HG02763 (cell line): ENCODE measurements at regions not wholly inside any gene's neighbourhood (a gene's known extent, or its start where the extent isn't known, plus 50 kb on each side); places are given as distances from the start of the nearest gene placed in this dataset.
"Not testable (repeated sequence)": the region's sequence is repeated elsewhere in the genome, so short reads cannot be mapped to it uniquely, and the experiment has no call there.

ENCODE experiments used
- ATAC-seq: cut with Tn5 transposase; IDR thresholded peaks from one replicate; pipeline ENCODE4 v1.9.1; 2021; ENCODE audit warnings: mild to moderate bottlenecking, moderate library complexity; ENCODE audit not compliant: unreplicated experiment

DNA sequence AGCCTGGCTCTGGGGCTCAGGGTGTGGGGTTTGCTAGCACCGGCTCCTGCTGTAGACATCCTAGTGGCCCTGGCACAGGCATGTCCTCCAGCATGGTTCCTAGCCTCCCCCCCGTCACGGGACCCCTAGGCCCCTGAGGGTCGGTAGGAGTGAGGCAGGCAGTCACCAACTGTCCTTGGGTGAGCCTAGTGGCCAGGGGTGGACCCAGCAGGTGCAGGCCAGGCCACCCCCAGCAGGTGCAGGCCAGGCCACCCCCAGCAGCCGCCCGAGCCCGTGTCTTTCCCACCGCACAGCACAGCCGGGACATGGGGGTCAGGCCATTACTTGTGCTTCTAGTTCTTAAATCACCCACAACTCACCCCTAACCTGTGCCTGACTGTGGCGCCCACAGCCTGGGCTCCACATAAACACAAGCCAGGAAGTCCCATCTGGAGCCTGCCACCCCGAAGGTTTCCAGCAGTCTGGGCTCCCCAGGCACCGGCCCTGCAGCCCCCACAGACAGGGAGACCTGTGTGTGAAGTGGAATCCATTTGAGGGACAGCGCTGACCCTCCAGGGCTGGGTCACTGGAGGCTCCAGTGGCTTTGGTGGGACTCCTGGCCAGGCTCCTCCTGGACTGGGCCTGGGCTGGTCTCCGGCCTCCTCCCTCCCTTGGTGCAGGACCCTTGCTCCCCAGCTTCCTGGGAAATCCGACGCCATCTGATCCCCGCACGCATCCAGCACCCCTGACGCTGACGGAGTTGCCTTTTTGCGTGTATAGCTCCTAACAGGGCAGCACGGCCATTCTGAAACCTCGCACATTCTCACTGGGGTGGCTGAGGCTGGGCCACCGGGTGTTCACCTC lies 114.1 kb upstream of the LPCAT1 start:
- no peak for ATAC-seq

DNA sequence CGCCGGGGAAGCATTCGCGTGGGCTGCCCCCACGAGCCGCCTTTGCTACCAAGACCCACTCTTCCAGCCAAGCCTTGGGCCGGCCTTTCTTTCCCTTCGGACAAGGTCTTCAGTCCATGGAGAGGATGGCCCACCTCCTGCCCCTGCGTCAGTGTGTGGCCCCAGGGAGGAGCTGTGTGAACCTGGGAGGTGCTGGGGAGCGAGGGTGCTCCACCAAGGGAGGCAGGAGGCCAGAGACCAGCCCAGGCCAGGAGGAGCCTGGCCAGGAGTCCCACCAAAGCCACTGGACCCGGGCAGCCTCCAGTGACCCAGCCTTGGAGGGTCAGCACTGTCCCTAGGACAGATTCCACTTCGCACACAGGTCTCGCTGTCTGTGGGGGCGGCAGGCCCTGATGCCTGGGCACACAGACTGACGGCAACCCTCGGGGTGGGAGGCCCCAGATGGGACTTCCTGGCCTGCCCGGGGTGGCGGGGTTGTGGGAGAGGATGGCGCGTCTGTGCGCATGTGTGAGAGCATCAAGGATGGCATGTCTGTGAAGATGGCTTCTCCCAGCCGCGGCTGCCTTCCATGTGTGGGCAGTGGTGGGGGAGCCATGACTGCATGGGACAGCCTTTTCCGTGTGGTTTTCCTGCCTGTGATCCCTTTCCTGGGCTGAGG lies 113.3 kb upstream of the LPCAT1 start:
- no peak for ATAC-seq

DNA sequence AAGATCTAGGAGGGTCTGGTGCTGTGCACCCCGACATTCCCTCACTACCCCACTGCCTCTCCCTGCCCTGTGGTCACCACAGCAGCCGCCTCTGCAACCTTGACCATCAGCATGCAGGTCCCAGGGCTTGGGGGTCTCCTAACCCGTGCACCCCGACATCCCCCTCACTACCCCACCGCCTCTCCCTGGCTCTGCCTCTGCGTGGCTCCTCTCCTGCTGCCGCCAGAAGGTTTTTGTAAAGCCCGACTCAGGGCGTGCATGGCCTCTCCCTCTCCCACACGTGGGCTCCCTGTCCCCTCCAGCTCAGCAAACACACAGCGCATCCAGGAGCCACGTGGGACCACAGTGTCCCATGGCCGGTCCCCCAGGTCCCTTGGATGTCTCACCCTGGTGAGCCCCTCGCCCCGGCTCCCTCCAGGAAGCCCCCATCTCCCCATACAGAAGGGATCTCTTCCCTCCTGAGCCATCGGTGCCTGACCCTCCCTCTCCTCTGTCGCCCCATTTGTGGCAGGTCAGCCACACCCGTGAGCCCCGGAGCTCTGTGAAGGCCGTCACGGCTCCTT lies 112.5 kb upstream of the LPCAT1 start:
- ATAC-seq, result not testable (repeated sequence)

DNA sequence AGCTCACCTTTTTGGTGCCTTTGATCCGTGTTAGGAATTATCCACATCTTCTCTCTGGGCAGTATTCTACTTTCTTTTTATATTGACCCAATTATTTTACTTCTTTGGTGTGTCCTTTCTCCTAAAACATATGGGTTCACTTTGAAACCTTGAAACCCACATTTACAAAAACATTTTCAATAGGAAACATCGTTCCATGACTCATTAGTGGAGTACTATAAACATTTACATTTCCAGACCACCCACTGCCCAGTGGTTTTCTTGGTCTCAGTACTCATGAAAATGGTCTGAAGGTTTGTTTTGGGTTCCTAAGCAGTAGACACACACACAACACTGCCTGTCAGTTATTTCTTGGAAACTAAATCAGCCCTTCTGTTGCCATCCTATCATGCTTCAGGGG lies 111.7 kb upstream of the LPCAT1 start:
- ATAC-seq, result not testable (repeated sequence)

DNA sequence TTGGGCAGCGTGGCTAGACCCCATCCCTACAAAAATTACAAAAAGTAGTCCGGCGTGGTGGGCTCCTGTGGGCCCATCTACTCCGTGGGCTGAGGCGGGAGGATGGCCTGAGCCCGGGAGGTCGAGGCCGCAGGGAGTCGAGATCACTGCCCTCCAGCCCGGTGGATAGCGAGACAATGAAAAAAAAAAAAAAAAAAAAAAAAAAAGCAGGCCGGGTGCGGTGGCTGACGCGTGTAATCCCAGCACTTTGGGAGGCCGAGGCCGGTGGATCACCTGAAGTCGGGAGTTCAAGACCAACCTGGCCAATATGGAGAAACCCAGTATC lies 110.5 kb upstream of the LPCAT1 start:
- no peak for ATAC-seq

DNA sequence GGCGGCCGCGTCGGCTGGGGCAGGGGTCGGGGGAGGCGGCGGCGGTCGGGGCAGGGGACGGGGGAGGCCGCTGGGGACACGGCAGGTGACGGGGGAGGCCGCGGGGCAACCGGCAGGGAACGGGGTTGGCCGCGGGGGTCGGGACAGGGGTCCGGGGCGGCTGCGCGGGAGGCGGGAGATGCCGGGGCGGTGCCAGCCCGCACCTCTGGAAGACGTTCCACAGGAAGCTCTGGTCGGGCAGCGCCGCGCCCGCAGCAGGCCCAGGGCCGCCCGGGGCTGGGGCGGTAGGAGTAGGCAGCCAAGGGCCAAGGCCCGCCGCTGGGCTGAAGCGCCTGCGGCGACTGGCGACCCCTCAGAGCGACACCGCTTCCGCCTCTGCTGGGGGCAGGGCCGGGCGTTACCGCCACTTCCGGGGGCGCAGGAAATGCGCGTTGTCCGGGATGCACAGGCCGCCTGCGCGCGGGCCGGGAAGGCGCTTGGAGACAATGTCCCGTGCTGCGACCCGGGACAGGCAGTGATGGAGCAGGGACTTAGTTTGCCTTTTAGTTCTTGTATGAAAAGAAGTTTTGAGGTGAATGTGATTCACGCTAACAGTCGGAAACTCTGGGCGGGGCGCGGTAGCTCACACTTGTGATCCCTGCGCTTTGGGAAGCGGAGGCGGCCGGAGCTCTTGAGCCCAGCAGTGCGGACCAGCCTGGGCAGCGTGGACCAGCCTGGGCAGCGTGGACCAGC lies 110.0 kb upstream of the LPCAT1 start:
- peak; percentile 90 for ATAC-seq

DNA sequence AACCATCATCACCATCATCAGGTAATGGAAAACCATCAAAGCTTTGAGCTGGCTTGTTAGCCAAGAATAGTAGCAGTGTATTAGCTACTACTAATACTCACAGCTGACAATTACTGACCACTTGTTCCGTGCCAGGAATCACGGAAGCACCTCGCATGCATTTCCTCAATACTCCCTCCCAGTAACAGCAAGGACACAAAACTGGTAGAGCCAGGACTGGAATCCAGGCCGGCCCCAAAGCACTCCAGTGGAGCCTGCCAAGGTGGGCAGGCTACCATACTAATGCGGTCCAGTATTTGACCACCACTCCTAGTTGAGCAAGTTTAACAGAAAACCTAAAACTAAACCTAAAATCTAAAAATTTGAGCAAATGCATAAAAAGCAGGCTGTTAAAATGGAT lies 107.2 kb upstream of the LPCAT1 start:
- ATAC-seq, result not testable (repeated sequence)

DNA sequence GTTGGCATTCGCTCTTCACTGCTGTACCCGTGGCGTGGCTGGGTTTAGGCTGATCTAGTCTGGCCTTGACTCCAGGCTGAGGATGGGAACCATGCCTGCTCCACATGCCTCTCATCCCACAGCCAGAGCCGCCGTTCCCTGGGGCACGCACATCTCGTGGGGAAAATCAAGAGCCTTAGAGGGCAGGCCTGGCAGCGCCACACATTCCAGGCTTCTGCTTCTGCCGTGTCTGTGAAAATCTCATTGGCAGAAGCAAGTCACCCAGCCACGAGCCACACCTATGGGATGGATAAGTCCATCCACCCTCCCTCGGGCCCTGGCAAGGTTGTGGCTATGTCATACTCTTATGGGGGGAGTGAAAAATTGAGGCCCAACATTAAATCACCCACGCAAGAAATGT lies 102.6 kb upstream of the LPCAT1 start:
- ATAC-seq, result not testable (repeated sequence)

DNA sequence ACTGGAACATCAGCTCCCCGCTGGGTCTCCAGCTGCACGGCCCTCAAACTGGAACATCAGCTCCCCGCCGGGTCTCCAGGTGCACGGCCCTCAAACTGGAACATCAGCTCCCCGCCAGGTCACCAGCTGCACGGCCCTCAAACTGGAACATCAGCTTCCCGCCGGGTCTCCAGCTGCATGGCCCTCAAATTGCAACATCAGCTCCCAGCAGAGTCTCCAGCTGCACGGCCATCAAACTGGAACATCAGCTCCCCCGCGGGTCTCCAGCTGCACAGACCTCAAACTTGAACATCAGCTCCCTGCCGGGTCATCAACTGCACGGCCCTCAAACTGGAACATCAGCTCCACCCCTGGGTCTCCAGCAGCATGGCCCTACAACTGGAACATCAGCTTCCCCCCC lies 95.8 kb upstream of the LPCAT1 start:
- not testable (repeated sequence) for ATAC-seq

DNA sequence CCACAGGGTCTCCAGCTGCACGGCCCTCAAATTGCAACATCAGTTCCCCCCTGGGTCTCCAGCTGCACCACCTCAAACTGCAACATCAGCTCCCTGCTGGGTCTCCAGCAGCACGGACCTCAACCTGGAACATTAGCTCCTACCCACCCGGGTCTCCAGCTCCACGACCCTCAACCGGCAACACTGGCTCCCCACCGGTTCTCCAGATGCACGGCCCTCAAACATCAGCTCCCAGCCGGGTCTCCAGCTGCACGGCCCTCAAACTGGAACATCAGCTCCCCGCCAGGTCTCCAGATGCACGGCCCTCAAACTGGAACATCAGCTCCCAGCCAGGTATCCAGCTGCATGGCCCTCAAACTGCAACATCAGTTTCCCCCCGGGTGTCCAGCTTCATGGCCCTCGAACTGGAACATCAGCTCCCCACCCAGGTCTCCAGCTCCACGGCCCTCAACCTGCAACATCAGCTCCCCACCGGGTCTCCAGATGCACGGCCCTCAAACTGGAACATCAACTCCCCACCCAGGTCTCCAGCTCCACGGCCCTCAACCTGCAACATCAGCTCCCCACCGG lies 94.6 kb upstream of the LPCAT1 start:
- ATAC-seq, result not testable (repeated sequence)

DNA sequence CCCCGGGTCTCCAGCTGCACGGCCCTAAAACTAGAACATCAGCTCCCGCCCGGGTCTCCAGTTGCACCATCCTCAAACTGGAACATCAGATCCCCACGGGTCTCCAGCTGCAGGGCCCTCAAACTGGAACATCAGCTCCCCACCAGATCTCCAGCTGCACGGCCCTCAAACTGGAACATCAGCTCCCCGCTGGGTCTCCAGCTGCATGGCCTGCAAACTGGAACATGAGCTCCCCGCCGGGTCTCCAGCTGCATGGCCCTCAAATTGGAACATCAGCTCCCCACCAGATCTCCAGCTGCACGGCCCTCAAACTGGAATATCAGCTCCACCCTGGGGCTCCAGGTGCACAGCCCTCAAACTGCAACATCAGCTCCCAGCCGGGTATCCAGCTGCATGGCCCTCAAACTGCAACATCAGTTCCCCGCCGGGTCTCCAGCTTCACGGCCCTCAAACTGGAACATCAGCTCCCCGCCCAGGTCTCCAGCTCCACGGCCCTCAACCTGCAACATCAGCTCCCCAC lies 93.5 kb upstream of the LPCAT1 start:
- ATAC-seq, result not testable (repeated sequence)

DNA sequence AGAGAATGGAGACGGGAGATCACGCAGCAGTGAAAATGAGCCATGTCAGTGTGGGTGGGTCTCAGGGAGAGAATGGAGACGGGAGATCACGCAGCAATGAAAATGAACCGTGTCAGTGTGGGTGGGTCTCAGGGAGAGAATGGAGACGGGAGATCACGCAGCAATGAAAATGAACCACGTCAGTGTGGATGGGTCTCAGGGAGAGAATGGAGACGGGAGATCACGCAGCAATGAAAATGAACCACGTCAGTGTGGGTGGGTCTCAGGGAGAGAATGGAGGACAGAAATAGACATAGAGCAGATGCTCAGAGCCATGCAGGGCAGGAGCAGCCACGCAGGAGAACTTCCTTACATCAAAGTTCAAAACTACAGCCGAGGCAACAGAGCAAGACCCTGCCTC lies 89.8 kb upstream of the LPCAT1 start:
- not testable (repeated sequence) for ATAC-seq

DNA sequence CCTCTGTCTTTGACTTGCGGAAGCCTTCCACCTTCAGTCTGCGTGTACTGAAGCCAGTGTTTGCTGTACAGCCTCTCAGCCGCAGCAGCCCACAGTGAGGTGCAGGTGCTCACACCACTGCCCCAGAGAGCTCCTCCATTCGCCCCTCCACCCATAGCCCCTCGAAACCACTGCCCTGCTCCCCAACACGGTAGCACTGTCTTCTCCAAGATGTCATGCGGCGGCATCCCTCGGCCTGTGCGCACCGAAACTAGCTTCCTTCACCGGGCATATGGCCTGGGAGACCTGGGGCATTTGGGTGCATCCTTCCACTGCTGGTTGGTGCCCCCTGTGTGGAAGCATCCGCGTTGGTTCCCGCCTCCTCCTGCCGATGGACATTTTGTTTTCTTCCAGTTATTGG lies 86.8 kb upstream of the LPCAT1 start:
- ATAC-seq, result not testable (repeated sequence)

DNA sequence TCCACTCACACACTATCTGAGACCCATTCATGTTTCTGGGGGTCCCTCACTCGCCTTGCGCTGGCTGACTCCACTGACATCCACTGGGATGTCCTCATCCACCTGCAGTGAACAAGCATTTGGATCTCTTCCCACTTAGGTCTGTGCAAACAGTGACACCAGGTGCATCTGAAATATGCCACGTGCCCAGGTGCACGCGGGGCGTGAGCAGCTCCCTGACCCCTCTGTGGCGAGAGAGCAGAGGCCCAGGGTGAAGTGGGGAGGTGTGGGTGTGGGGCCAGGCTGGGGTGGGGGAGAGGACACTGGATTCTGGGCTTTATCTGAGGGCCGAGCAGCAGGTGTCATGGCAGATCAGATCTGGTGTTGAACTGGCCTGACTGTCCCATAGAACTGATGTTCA lies 85.4 kb upstream of the LPCAT1 start:
- ATAC-seq, result not testable (repeated sequence)

DNA sequence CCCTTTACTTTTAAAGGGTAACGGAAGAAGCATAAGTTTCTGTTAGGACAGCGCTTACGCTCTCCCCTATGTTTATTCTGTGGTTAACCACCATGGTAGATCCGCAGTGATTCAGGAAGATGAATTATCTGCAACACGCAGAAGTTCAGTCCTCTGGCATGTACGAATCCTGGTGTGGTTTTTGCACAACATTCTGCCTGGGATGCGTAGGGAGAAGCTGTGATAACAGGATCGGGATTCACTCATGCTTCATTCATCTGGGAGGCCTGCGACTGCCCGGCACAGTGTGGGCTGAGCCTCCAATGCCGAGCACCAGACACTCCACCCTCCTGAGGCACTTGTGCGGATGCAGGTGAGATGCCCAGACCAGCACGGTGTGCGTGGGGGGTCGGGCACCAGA lies 84.6 kb upstream of the LPCAT1 start:
- not testable (repeated sequence) for ATAC-seq

DNA sequence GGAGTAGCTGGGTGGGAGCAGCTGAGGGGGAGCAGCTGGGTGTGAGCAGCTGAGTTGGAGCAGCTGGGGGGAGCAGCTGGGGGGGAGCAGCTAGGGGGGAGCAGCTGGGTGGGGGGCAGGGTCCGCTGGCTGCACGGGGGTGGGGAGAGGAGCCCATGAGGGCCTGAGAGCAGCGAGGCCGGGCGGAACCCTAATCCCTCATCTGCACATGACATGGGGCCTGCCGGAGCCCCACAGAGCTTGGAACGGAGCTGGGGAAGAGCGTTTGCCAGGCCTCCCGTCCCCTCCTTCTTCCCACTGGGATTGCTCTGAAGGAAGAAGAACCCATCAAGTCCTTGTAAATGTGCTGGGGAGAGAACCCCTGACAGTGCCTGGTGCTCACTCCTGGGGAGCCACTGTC lies 83.2 kb upstream of the LPCAT1 start:
- not testable (repeated sequence) for ATAC-seq

DNA sequence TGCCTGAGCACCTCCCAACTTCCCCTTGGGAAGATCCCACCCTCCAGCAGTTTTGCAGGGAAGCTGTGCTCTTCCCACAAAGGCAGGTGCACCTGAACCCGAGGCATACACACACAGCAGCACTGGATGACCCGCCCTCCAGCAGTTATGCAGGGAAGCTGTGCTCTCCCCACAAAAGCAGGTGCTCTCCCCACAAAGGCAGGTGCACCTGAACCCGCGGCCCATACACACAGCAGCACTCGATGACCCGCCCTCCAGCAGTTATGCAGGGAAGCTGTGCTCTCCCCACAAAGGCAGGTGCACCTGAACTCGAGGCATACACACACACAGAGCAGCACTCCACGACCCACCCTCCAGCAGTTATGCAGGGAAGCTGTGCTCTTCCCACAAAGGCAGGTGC lies 80.2 kb upstream of the LPCAT1 start:
- ATAC-seq, result not testable (repeated sequence)

DNA sequence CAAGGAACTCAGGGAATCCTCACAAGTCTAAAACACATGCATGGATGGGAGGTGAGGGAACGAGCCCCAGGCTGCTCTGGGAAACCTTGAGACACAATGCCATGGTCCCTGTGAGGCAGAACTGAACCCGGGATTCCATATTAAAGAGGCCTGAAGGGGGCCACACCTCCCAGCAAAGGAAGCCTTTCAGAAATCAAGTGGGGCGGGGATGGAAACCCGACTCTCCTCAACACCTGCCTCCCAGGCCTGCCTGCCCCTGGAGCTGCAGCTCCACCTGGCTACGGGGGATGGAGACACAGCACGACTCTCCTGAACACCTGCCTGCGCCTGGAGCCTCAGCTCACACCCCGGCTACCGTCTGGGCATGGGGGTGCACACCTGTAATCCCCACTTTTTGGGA lies 77.8 kb upstream of the LPCAT1 start:
- not testable (repeated sequence) for ATAC-seq

DNA sequence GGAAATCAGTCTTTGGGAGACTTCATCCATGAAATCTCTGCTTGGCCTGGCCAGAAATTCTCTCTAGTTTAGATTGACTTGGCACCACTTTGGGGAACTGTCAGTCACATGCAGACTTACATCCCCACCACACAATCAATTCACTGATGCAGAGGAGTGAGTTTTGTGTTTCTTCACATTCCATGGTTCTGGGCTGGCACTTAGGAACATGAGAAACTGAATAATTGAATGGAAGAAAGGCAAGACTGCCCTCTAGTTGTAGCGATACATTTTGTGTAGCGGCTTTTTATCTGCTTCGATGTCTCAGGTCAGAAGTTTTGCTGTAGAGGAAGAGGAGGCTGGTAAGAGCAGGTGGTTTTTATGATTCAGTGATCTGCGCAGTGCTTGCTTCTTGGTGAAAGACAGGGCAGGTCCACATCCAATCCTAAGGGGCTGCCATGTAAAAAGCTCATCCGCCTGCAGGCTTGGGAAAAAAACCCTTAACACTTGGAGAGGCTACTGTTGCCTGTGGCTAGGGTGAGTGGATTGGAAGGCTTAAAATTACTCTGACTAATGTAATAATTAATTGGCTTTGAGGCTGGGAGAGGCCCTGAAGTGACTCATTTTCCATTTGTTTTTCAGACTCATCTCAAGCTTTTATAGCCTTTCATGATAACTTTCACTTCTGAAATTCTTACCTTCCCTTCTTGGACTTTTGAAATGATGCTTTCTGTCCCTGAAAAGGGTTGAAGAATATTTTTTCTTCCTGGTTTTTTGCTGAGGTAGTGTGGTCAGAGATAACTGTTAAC lies 75.4 kb upstream of the LPCAT1 start:
- ATAC-seq, result not testable (repeated sequence)

DNA sequence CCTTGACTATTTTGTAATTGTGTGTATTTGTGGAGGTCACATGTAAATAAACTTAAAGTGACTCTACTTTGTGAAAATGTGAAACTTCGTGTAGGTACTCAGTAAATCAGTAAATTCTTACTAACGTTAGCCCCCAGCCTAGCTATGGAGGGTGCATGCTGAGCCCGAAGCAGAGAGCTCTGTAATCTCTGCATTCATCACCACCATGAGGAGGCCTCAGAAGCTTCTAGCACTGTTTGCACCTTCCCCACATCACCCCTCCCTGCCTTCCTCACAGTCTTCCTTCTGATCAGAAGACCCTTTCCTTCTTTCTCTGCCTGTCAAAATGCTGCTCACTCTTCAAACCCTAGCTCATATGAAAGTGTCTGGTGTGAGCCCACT lies 73.3 kb upstream of the LPCAT1 start:
- not testable (repeated sequence) for ATAC-seq
